GM10248 (cell line): ENCODE measurements at regions not wholly inside any gene's neighbourhood (a gene's known extent, or its start where the extent isn't known, plus 50 kb on each side); places are given as distances from the start of the nearest gene placed in this dataset.

Source experiments
- CTCF ChIA-PET: fragments of 300-600 bp; sonication (Branson Sonifier 250); formaldehyde crosslinking; extraction: SDS; loops from one replicate; lab custom pipeline; 2021; ENCODE audit warnings: antibody characterized with exemption; lab: Yijun Ruan, JAX
- POLR2A ChIA-PET: fragments of 350-650 bp; sonication (Branson Sonifier 250); formaldehyde crosslinking; extraction: SDS; loops from one replicate; lab custom pipeline; 2020; ENCODE audit warnings: antibody characterized with exemption; lab: Yijun Ruan, JAX
- DNase-seq: peaks from one replicate; pipeline ENCODE4 v3.0.0; 2012; ENCODE audit errors: extremely low spot score
- TF ChIP-seq, protein P1 (sequence below): IDR thresholded peaks from 2 replicates; pipeline ENCODE4 v1.5.1; 2012; ENCODE audit warnings: mild to moderate bottlenecking, low read depth; ENCODE audit errors: extremely low read depth, missing control alignments, control extremely low read depth

DNA sequence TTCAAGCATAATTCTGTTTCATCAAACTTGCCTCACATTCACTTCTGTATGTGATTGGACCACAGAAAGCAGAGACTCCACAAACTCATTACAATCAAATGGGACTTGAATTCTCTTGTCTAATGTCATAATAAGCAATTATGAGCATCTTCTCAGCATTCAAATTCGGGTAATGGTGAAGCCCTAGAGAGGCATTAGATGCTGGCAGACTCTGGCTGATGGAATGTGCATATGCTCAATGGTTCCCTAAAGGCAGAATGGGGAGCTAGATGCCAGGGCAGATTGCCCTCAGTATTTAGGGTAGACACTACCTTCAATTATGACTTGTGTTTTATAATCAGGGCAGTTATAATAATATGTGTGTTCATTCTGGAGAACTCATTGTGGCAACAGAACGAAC is 127.9 kb downstream of the HDGFL1 start:
- POLR2A ChIA-PET, result no interaction called here
- TF ChIP-seq, protein P1, sequence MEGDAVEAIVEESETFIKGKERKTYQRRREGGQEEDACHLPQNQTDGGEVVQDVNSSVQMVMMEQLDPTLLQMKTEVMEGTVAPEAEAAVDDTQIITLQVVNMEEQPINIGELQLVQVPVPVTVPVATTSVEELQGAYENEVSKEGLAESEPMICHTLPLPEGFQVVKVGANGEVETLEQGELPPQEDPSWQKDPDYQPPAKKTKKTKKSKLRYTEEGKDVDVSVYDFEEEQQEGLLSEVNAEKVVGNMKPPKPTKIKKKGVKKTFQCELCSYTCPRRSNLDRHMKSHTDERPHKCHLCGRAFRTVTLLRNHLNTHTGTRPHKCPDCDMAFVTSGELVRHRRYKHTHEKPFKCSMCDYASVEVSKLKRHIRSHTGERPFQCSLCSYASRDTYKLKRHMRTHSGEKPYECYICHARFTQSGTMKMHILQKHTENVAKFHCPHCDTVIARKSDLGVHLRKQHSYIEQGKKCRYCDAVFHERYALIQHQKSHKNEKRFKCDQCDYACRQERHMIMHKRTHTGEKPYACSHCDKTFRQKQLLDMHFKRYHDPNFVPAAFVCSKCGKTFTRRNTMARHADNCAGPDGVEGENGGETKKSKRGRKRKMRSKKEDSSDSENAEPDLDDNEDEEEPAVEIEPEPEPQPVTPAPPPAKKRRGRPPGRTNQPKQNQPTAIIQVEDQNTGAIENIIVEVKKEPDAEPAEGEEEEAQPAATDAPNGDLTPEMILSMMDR, result no peak
- DNase-seq, result no peak
- CTCF ChIA-PET, result no interaction called here

DNA sequence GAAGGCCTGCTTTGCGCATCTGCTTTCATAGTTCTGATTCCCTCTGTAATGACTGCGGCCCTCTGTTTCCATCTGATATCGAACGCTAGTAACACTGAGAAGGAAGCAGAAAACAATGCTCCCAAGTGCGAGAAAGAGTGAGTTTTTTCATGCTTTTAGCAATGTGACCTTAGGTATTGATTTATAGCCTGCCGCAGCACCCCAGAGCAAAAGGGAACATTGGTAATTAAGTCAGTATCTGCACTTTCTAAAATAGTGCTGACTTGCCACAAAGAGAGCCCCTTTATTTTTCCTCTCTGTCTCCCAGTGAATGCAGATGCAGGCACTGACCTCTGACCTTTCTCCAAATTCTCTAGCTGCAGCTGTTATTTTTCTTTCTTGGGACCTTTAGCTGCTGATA is 129.8 kb downstream of the HDGFL1 start:
- TF ChIP-seq, protein P1, result no peak
- ChIA-PET POLR2A (no interaction called here), CTCF (no interaction called here)
- DNase-seq, result no peak

DNA sequence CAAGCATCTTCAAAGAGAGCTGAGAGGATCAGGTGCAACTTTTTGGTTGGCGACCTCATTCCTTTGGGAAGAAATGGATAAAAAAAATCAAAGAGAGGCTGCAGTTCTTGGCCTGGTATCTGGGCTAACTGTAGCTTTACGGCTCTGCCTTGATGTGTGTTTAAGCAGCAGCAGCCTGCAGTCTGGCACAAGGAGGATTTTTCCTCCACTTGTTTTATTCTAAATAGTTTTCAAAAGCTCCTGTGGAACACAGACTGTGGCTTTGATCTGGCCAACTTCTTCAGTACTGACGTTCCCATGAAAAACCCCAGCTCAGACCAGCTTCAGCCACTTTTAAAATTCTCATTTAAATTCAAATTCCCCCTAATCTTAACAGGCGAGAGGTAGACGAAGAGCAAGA is 137.3 kb downstream of the HDGFL1 start:
- ChIA-PET CTCF (interaction anchor here (1.2 kb wide), 1 partner anchor 51 kb away, joined by 3 read pairs; no protein-coding TSS in a partner anchor), POLR2A (no interaction called here)
- TF ChIP-seq, protein P1, result no peak
- DNase-seq, result no peak

DNA sequence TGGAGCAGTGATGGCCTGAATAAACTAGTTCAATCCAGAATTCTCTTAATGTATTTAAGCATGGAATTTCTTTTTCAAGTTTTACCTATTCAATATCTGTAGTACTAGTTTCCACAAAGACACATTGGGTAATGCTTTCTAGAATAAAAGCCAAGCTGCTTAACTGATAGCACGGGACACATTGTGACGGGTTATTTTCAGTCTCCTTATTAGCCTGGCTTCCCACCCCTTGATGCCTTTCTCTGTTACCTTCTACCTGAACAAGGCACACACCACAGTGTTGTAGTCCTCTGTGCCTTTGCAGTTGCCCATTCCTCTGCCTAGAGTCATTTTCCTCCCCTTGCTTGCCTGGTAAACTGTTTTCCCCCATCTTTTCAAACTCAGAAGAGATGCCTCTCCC is 139.1 kb downstream of the HDGFL1 start:
- CTCF ChIA-PET, result no interaction called here
- POLR2A ChIA-PET, result no interaction called here
- no peak for DNase-seq
- TF ChIP-seq, protein P1, result no peak

DNA sequence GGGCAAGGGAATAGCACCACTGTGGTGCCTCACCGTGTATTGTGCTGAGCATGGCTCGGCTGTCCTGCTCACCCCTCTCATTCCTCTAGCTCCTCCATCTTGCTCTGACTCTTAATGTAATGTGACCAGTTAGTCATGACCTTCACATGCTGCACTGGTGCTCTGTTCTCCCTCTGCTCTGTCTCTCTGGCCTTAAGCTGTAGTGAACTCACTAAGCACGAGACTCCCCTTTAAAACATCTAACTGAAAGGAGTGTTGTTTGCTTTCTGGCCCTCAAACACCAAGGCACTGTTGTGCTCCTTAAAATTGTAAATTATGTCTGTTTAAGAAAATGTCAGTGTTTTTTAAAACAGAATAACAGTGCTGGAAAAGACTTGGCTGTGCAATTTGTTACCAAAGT is 140.4 kb downstream of the HDGFL1 start:
- ChIA-PET CTCF (interaction anchor here (1.3 kb wide), 1 partner anchor 9 kb away, joined by 3 read pairs; no protein-coding TSS in a partner anchor), POLR2A (interaction anchor here (0.6 kb wide), 1 partner anchor 891 kb away, joined by 3 read pairs; no protein-coding TSS in a partner anchor)
- no peak for DNase-seq
- TF ChIP-seq, protein P1, result no peak

DNA sequence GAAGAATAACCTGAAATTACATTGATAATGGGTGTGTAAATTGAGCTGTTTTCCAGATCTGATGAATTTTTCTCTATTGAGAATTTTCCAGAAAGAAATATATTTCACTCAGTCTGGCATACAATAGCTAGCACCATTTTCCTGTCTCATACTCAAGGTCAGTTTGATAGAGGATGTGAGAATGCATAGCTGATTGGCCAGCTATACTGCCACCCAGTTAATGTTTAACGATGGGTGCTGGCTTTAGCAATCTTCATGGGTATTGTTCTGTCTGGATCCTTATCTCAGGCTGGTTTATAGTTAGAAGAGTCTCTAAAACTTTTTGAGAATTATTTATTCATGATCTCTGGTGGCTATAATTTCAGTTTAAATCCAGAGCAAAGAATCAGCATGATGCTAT is 147.4 kb downstream of the HDGFL1 start:
- ChIA-PET POLR2A (no interaction called here), CTCF (interaction anchor here (1.0 kb wide), 1 partner anchor 11 kb away, joined by 3 read pairs; no protein-coding TSS in a partner anchor)
- TF ChIP-seq, protein P1, result no peak
- no peak for DNase-seq
